ENCODE measurements at regions not wholly inside any gene's neighbourhood (a gene's known extent, or its start where the extent isn't known, plus 50 kb on each side); places are given as distances from the start of the nearest gene placed in this dataset.

- H3K79me2 ChIP-seq (ENCODE audit: insufficient read depth, low read depth), result no peaks in the 10 kb centered on the region
- H3K4me1 ChIP-seq (ENCODE audit: low read depth, poor library complexity, severe bottlenecking), result no peaks in the 10 kb centered on the region
- H3K4me3 ChIP-seq (IDR thresholded peaks at IDR 0.05; ENCODE audit: insufficient read depth, low read depth, low read length), result no peak overlapping the region
Observed at GRCh38 chr18:78790960-78791359, 188.7 kb upstream of the SALL3 start.

GRCh38 chr18:78792094-78792493 lies 187.5 kb upstream of the SALL3 start:
- Histone ChIP-seq H3K4me2 (no peak overlapping the region), H3K9ac (no peak overlapping the region), H3K27me3 (ENCODE audit: insufficient read depth, low read depth) (no peaks in the 10 kb centered on the region), H3K4me3 (IDR thresholded peaks at IDR 0.05; ENCODE audit: insufficient read depth, low read depth, low read length) (no peak overlapping the region), H3K27ac (no peak overlapping the region), H3K36me3 (ENCODE audit: insufficient read depth) (no peaks in the 10 kb centered on the region), H3K4me1 (ENCODE audit: low read depth, poor library complexity, severe bottlenecking) (no peaks in the 10 kb centered on the region), H4K20me1 (ENCODE audit: insufficient read depth) (no peaks in the 10 kb centered on the region), H3K79me2 (ENCODE audit: insufficient read depth, low read depth) (no peaks in the 10 kb centered on the region), H2AFZ (ENCODE audit: low read depth) (no peak overlapping the region)
- TF ChIP-seq CTCF (conservative IDR thresholded peaks at IDR 0.05; ENCODE audit: low read depth, low read length), result no peak

More at GRCh38 chr18:78790960-78791359, 188.7 kb upstream of the SALL3 start:
- TF ChIP-seq CTCF (conservative IDR thresholded peaks at IDR 0.05; ENCODE audit: low read depth, low read length), result no peak
- no peaks in the 10 kb centered on the region for H3K36me3 ChIP-seq (ENCODE audit: insufficient read depth)
- no peaks in the 10 kb centered on the region for H4K20me1 ChIP-seq (ENCODE audit: insufficient read depth)
- H3K9ac ChIP-seq, result no peak overlapping the region
- no peak overlapping the region for H3K4me2 ChIP-seq
- H3K27me3 ChIP-seq (ENCODE audit: insufficient read depth, low read depth), result no peaks in the 10 kb centered on the region
- no peak overlapping the region for H2AFZ ChIP-seq (ENCODE audit: low read depth)
- H3K27ac ChIP-seq, result no peak overlapping the region

DNA sequence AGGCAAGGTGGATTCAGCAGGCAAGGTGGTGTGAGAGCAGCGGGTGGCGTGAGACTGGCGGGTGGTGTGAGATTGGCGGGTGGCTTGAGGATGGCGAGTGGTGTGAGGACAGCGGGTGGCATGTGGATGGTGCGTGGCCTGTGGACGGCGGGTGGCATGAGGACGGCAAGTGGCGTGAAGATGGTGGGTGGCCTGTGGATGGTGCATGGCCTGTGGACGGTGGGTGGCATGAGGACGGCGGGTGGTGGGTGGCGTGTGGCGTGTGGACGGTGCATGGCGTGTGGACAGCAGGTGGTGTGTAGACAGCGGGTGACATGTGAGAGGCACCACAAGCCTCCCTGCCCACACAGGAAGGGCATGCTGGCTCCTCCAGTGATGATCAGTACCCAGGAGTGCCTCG lies 186.9 kb upstream of the SALL3 start:
- H3K4me3 ChIP-seq (IDR thresholded peaks at IDR 0.05; ENCODE audit: insufficient read depth, low read depth, low read length), result no peak overlapping the region
- no peaks in the 10 kb centered on the region for H4K20me1 ChIP-seq (ENCODE audit: insufficient read depth)
- H3K4me1 ChIP-seq (ENCODE audit: low read depth, poor library complexity, severe bottlenecking), result no peaks in the 10 kb centered on the region
- H3K79me2 ChIP-seq (ENCODE audit: insufficient read depth, low read depth), result no peaks in the 10 kb centered on the region
- H3K27me3 ChIP-seq (ENCODE audit: insufficient read depth, low read depth), result no peaks in the 10 kb centered on the region
- no peak overlapping the region for H2AFZ ChIP-seq (ENCODE audit: low read depth)
- H3K4me2 ChIP-seq, result no peak overlapping the region
- H3K36me3 ChIP-seq (ENCODE audit: insufficient read depth), result no peaks in the 10 kb centered on the region
- no peak overlapping the region for H3K27ac ChIP-seq
- TF ChIP-seq CTCF (conservative IDR thresholded peaks at IDR 0.05; ENCODE audit: low read depth, low read length), result no peak
- no peak overlapping the region for H3K9ac ChIP-seq

GRCh38 chr18:78793313-78794070 lies 186.1 kb upstream of the SALL3 start:
- Histone ChIP-seq H3K79me2 (ENCODE audit: insufficient read depth, low read depth) (no peaks in the 10 kb centered on the region), H3K9ac (no peak overlapping the region), H3K36me3 (ENCODE audit: insufficient read depth) (no peaks in the 10 kb centered on the region), H3K4me1 (ENCODE audit: low read depth, poor library complexity, severe bottlenecking) (no peaks in the 10 kb centered on the region), H3K27me3 (ENCODE audit: insufficient read depth, low read depth) (no peaks in the 10 kb centered on the region), H4K20me1 (ENCODE audit: insufficient read depth) (no peaks in the 10 kb centered on the region), H3K27ac (no peak overlapping the region), H3K4me3 (IDR thresholded peaks at IDR 0.05; ENCODE audit: insufficient read depth, low read depth, low read length) (no peak overlapping the region), H2AFZ (ENCODE audit: low read depth) (no peak overlapping the region), H3K4me2 (no peak overlapping the region)
- no peak for TF ChIP-seq CTCF (conservative IDR thresholded peaks at IDR 0.05; ENCODE audit: low read depth, low read length)

All from KMS-11 (cell line).